Thoracic aorta (tissue), 2 donors: ENCODE measurements at regions not wholly inside any gene's neighbourhood (a gene's known extent, or its start where the extent isn't known, plus 50 kb on each side); places are given as distances from the start of the nearest gene placed in this dataset.

ENCODE experiments used
- ATAC-seq: fragments of 150-250 bp; one replicate; pipeline ENCODE4 v1.8.0; 2017; ENCODE audit warnings: low read depth; ENCODE audit not compliant: insufficient number of reproducible peaks, low FRiP score
- DNase-seq: peaks from one replicate; pipeline ENCODE4 v3.0.0-alpha.2; 2020; ENCODE audit warnings: low spot score
- H3K27ac ChIP-seq, 2 donors: fragments of 200-600 bp; sonication (generic); 1 replicate in 1 of 2; 2 replicates in 1 of 2; pipeline ENCODE4 v1.5.1; 2016; ENCODE audit warnings: mild to moderate bottlenecking in 2 of 2, moderate library complexity in 2 of 2
- H3K27me3 ChIP-seq: fragments of 200-600 bp; sonication (generic); replicated peaks from 2 replicates; pipeline ENCODE4 v1.6.0; 2016; ENCODE audit warnings: mild to moderate bottlenecking; ENCODE audit not compliant: insufficient read depth
- H3K36me3 ChIP-seq: fragments of 200-600 bp; sonication (generic); one replicate; pipeline ENCODE4 v1.5.1; 2016
- H3K4me1 ChIP-seq, 2 donors: fragments of 200-600 bp; sonication (generic); 1 replicate in 1 of 2; 2 replicates in 1 of 2; pipeline versions ENCODE4 v1.5.1 to v1.6.0; 2016; ENCODE audit warnings: low read depth in 2 of 2, mild to moderate bottlenecking in 1 of 2; ENCODE audit not compliant: control insufficient read depth in 1 of 2
- H3K4me3 ChIP-seq: fragments of 200-600 bp; sonication (generic); 2 replicates; pipeline ENCODE4 v1.5.1; 2016; ENCODE audit warnings: mild to moderate bottlenecking
- H3K9me3 ChIP-seq: fragments of 200-600 bp; sonication (generic); 2 replicates; pipeline ENCODE4 v1.5.1; 2016
- CTCF ChIP-seq: fragments of 200-600 bp; sonication (generic); IDR thresholded peaks from one replicate; pipeline ENCODE4 v1.5.1; 2019; ENCODE audit warnings: antibody characterized with exemption

GRCh38 chr15:92818651-92819277 is 81.4 kb upstream of the CHD2 start:
- Histone ChIP-seq H3K4me3 (peak overlapping the region; percentile 69), H3K27ac (peak overlapping the region in 1 of 2 donors; percentile 76)
- ATAC-seq: no peak

GRCh38 chr15:92819278-92820235 is 80.6 kb upstream of the CHD2 start:
- no peak for ATAC-seq
- Histone ChIP-seq H3K27ac (peak overlapping the region; percentile 66 to 76), H3K4me3 (peak overlapping the region; percentile 69), H3K27me3 (no peaks in the 10 kb centered on the region), H3K4me1 (peaks cover 5 to 26% of the 10 kb centered on the region in 2 donors), H3K36me3 (no peaks in the 10 kb centered on the region), H3K9me3 (no peaks in the 10 kb centered on the region)
- DNase-seq: no peak
- TF ChIP-seq CTCF: no peak

More at GRCh38 chr15:92818651-92819277, 81.4 kb upstream of the CHD2 start:
- peaks cover 5 to 26% of the 10 kb centered on the region in 2 donors for H3K4me1 ChIP-seq
- DNase-seq: no peak
- no peaks in the 10 kb centered on the region for H3K9me3 ChIP-seq
- no peak for TF ChIP-seq CTCF
- H3K36me3 ChIP-seq: no peaks in the 10 kb centered on the region
- H3K27me3 ChIP-seq: no peaks in the 10 kb centered on the region

- Histone ChIP-seq H3K4me1 (peaks cover 5 to 26% of the 10 kb centered on the region in 2 donors), H3K27me3 (no peaks in the 10 kb centered on the region), H3K9me3 (no peaks in the 10 kb centered on the region), H3K36me3 (no peaks in the 10 kb centered on the region), H3K4me3 (peak overlapping the region; percentile 69), H3K27ac (peak overlapping the region; percentile 66 to 76)
- DNase-seq (peak; percentile 55), ATAC-seq (peak; percentile 97)
- no peak for TF ChIP-seq CTCF
Observed at GRCh38 chr15:92820236-92821021, 79.7 kb upstream of the CHD2 start.

GRCh38 chr15:92821491-92822116 is 78.5 kb upstream of the CHD2 start:
- no peaks in the 10 kb centered on the region for H3K9me3 ChIP-seq
- peaks cover 5 to 26% of the 10 kb centered on the region in 2 donors for H3K4me1 ChIP-seq
- no peak for ATAC-seq
- H3K27ac ChIP-seq: peak overlapping the region in 1 of 2 donors; percentile 48
- H3K36me3 ChIP-seq: no peaks in the 10 kb centered on the region
- H3K27me3 ChIP-seq: no peaks in the 10 kb centered on the region
- no peak overlapping the region for H3K4me3 ChIP-seq
- DNase-seq: no peak
- no peak for TF ChIP-seq CTCF
